Mesenchymal stem cell (in vitro differentiated cells and primary cell): ENCODE measurements at regions not wholly inside any gene's neighbourhood (a gene's known extent, or its start where the extent isn't known, plus 50 kb on each side); places are given as distances from the start of the nearest gene placed in this dataset.

ENCODE experiments used
- DNase-seq: peaks from one replicate; pipeline ENCODE4 v3.0.0-alpha.2; 2013
- H2AFZ ChIP-seq: one replicate; pipeline ENCODE4 v1.6.1; 2013; ENCODE audit warnings: low read depth, mild to moderate bottlenecking, control low read depth, inconsistent platforms, low read length, moderate library complexity
- H2AK5ac ChIP-seq: 2 replicates; pipeline ENCODE4 v1.6.1; 2013; ENCODE audit warnings: low read length, moderate library complexity, mild to moderate bottlenecking, inconsistent platforms; ENCODE audit not compliant: severe bottlenecking
- H2BK120ac ChIP-seq: one replicate; pipeline ENCODE4 v1.6.1; 2013; ENCODE audit warnings: low read depth, mild to moderate bottlenecking, inconsistent platforms, low read length, moderate library complexity
- H2BK12ac ChIP-seq, 2 experiments: one replicate each; pipeline ENCODE4 v1.6.1; 2013; ENCODE audit warnings: inconsistent platforms in 2 of 2, low read length in 2 of 2, mild to moderate bottlenecking in 2 of 2, moderate library complexity in 2 of 2, control low read depth in 1 of 2
- H2BK15ac ChIP-seq: one replicate; pipeline ENCODE4 v1.6.1; 2013; ENCODE audit warnings: mild to moderate bottlenecking, low read depth, inconsistent platforms; ENCODE audit not compliant: poor library complexity, severe bottlenecking
- H2BK5ac ChIP-seq: 2 replicates; pipeline ENCODE4 v1.6.1; 2013; ENCODE audit warnings: low read depth, mild to moderate bottlenecking, low read length, control low read depth, inconsistent platforms; ENCODE audit not compliant: poor library complexity, severe bottlenecking
- H3K14ac ChIP-seq, 2 experiments: one replicate each; pipeline ENCODE4 v1.6.1; 2013; ENCODE audit warnings: inconsistent platforms in 2 of 2, low read length in 2 of 2, control low read depth in 1 of 2, mild to moderate bottlenecking in 1 of 2, moderate library complexity in 1 of 2
- H3K18ac ChIP-seq, 2 experiments: one replicate each; pipeline ENCODE4 v1.6.1; 2013; ENCODE audit warnings: inconsistent platforms in 2 of 2, low read length in 2 of 2, control low read depth in 1 of 2, low read depth in 1 of 2, mild to moderate bottlenecking in 1 of 2
- H3K23ac ChIP-seq, 2 experiments: one replicate each; pipeline ENCODE4 v1.6.1; 2013; ENCODE audit warnings: inconsistent platforms in 2 of 2, low read length in 2 of 2, mild to moderate bottlenecking in 2 of 2, moderate library complexity in 2 of 2, control low read depth in 1 of 2
- H3K27ac ChIP-seq: 2 replicates; pipeline ENCODE4 v1.5.1; 2013; ENCODE audit warnings: mild to moderate bottlenecking, moderate library complexity, low read length, control low read depth, inconsistent platforms; ENCODE audit not compliant: poor library complexity, severe bottlenecking
- H3K27me3 ChIP-seq, 2 experiments: 2 replicates each; pipeline versions ENCODE4 v1.6.1 to v1.7.0; 2013; ENCODE audit warnings: low read length in 2 of 2, mild to moderate bottlenecking in 2 of 2, moderate library complexity in 2 of 2, control low read depth in 1 of 2, inconsistent platforms in 1 of 2; ENCODE audit not compliant: control insufficient read depth in 1 of 2, insufficient read depth in 1 of 2
- H3K36me3 ChIP-seq, 2 experiments: 2 replicates each; pipeline versions ENCODE4 v1.6.1 to v1.7.0; 2013; ENCODE audit warnings: low read length in 2 of 2, control low read depth in 1 of 2, inconsistent platforms in 1 of 2, low read depth in 1 of 2, mild to moderate bottlenecking in 1 of 2; ENCODE audit not compliant: insufficient read depth in 2 of 2, control insufficient read depth in 1 of 2
- H3K4ac ChIP-seq, 2 experiments: one replicate each; pipeline ENCODE4 v1.6.1; 2013; ENCODE audit warnings: inconsistent platforms in 2 of 2, low read length in 2 of 2, mild to moderate bottlenecking in 2 of 2, moderate library complexity in 2 of 2, control low read depth in 1 of 2, low read depth in 1 of 2
- H3K4me1 ChIP-seq: 2 replicates; pipeline ENCODE4 v1.6.1; 2013; ENCODE audit warnings: low read depth, low read length, control low read depth; ENCODE audit not compliant: control insufficient read depth, insufficient read depth
- H3K4me2 ChIP-seq: 2 replicates; pipeline ENCODE4 v1.6.1; 2013; ENCODE audit warnings: low read length, mild to moderate bottlenecking, inconsistent platforms; ENCODE audit not compliant: poor library complexity, severe bottlenecking
- H3K4me3 ChIP-seq, 2 experiments: 2 replicates each; pipeline versions ENCODE4 v1.5.1 to v1.7.0; 2013; ENCODE audit warnings: low read length in 2 of 2, mild to moderate bottlenecking in 2 of 2, control low read depth in 1 of 2, low read depth in 1 of 2; ENCODE audit not compliant: insufficient read depth in 1 of 2
- H3K79me1 ChIP-seq: replicated peaks from 2 replicates; pipeline ENCODE4 v1.6.1; 2013; ENCODE audit warnings: mild to moderate bottlenecking, control low read depth, low read length, inconsistent platforms; ENCODE audit not compliant: poor library complexity, severe bottlenecking
- H3K9ac ChIP-seq: 2 replicates; pipeline ENCODE4 v1.7.0; 2013; ENCODE audit warnings: mild to moderate bottlenecking, low read length, moderate library complexity
- H3K9me3 ChIP-seq: 2 replicates; pipeline ENCODE4 v1.7.0; 2013; ENCODE audit warnings: mild to moderate bottlenecking, low read length; ENCODE audit not compliant: control insufficient read depth
- H4K8ac ChIP-seq: one replicate; pipeline ENCODE4 v1.6.1; 2013; ENCODE audit warnings: inconsistent platforms, mild to moderate bottlenecking, low read length, moderate library complexity
- H4K91ac ChIP-seq: one replicate; pipeline ENCODE4 v1.6.1; 2013; ENCODE audit warnings: mild to moderate bottlenecking, low read length, inconsistent platforms
- WGBS: methylation state at CpG from one replicate; pipeline ENCODE4 v1.1.7; 2013; ENCODE audit warnings: mixed read lengths; 5-methylcytosine and 5-hydroxymethylcytosine counted together

DNA sequence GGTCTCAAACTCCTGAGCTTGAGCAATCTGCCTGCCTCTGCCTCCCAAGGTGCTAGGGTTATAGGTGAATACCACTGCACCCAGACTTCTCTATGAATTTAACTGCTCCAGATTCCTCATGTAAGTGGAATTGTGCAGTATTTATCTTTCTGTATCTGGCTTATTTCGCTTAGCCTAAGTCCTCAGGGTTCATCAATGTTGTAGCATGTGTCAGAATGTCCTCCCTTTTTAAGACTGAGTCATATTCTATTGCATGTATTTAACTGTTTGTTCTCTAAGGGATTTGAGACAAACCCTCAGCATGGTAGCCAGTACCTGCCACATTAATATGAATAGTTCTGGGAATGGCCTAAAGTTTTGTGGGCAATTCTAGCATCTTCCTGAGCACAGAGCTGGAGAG lies 53.9 kb upstream of the TUT7 start:
- Histone ChIP-seq H3K23ac (no peak overlapping the region), H2BK15ac (no peak overlapping the region), H3K27ac (no peak overlapping the region), H3K9me3 (no peaks in the 10 kb centered on the region), H2AK5ac (no peak overlapping the region), H3K14ac (no peak overlapping the region), H3K9ac (peak overlapping the region; percentile 8), H3K4me2 (no peak overlapping the region), H3K36me3 (no peaks in the 10 kb centered on the region), H4K91ac (no peak overlapping the region), H3K79me1 (no peaks in the 10 kb centered on the region), H2BK12ac (no peak overlapping the region), H2BK120ac (no peak overlapping the region), H2BK5ac (no peak overlapping the region), H3K4ac (no peak overlapping the region), H3K4me3 (no peak overlapping the region), H3K27me3 (no peaks in the 10 kb centered on the region), H3K18ac (no peak overlapping the region), H2AFZ (no peak overlapping the region), H3K4me1 (peaks cover 10% of the 10 kb centered on the region), H4K8ac (no peak overlapping the region)
- WGBS, result 40% methylated on average over 1 of the region's 1 CpG
- peak; percentile 30 for DNase-seq

- Histone ChIP-seq H3K18ac (peak overlapping the region; percentile 66 to 85), H2AFZ (no peak overlapping the region), H3K4ac (peak overlapping the region; percentile 3 to 82), H3K27me3 (no peaks in the 10 kb centered on the region), H2BK12ac (peak overlapping the region; percentile 77 to 86), H3K4me2 (no peak overlapping the region), H2BK5ac (no peak overlapping the region), H4K91ac (peak overlapping the region; percentile 67), H4K8ac (peak overlapping the region; percentile 87), H2BK120ac (no peak overlapping the region), H2BK15ac (no peak overlapping the region), H3K27ac (peak overlapping the region; percentile 16), H3K4me3 (no peak overlapping the region), H3K36me3 (no peaks in the 10 kb centered on the region), H3K23ac (peak overlapping the region in 1 of 2 experiments; percentile 47), H2AK5ac (no peak overlapping the region), H3K14ac (no peak overlapping the region), H3K4me1 (peaks cover 10% of the 10 kb centered on the region), H3K9ac (peak overlapping the region; percentile 67), H3K79me1 (no peaks in the 10 kb centered on the region), H3K9me3 (no peaks in the 10 kb centered on the region)
- peak; percentile 58 for DNase-seq
- 56% methylated on average over 3 of the region's 3 CpGs for WGBS
Measured at GRCh38 chr9:86407022-86407421, 52.8 kb upstream of the TUT7 start.

DNA sequence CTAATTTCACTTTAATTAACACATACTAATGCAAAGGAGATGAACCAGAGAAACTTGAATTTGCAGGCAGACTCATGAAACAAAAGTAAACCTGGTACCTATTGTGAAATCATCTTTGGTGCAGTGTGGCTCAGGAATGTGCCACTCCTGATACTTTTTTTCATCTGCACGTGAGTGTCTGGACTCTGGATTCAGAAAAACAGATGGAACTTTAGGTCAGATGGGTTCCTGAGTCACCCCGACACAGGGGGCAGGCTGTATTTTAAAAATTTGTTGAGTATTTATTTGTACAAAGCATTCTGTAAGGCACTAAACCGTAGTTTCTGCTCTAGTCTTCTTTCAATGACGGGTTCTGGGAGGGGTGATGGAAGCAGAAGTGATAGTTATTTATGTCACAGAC lies 52.2 kb upstream of the TUT7 start:
- Histone ChIP-seq H4K8ac (no peak overlapping the region), H2BK120ac (no peak overlapping the region), H3K79me1 (no peaks in the 10 kb centered on the region), H3K18ac (no peak overlapping the region), H3K23ac (no peak overlapping the region), H2BK12ac (peak overlapping the region in 1 of 2 experiments; percentile 18), H2AK5ac (no peak overlapping the region), H2AFZ (no peak overlapping the region), H3K9me3 (no peaks in the 10 kb centered on the region), H3K4me1 (peaks cover 10% of the 10 kb centered on the region), H2BK5ac (peak overlapping the region; percentile 47), H2BK15ac (no peak overlapping the region), H3K27ac (peak overlapping the region; percentile 88), H3K14ac (no peak overlapping the region), H3K4me2 (peak overlapping the region; percentile 21), H3K4ac (peak overlapping the region in 1 of 2 experiments; percentile 45), H4K91ac (no peak overlapping the region), H3K36me3 (no peaks in the 10 kb centered on the region), H3K27me3 (no peaks in the 10 kb centered on the region), H3K9ac (peak overlapping the region; percentile 67), H3K4me3 (peak overlapping the region in 1 of 2 experiments; percentile 55)
- DNase-seq, result peak; percentile 68
- 18% methylated on average over 4 of the region's 4 CpGs for WGBS

- peak overlapping the region; percentile 21 for H3K4me2 ChIP-seq
- peaks cover 10% of the 10 kb centered on the region for H3K4me1 ChIP-seq
- H3K4ac ChIP-seq, result no peak overlapping the region
- no peaks in the 10 kb centered on the region for H3K9me3 ChIP-seq
- 1% methylated on average over 3 of the region's 4 CpGs for WGBS
- H4K91ac ChIP-seq, result no peak overlapping the region
- peak overlapping the region; percentile 88 for H3K27ac ChIP-seq
- H3K14ac ChIP-seq, result no peak overlapping the region
- H2BK15ac ChIP-seq, result no peak overlapping the region
- peak; percentile 89 for DNase-seq
- H3K27me3 ChIP-seq, result no peaks in the 10 kb centered on the region
- H2AK5ac ChIP-seq, result no peak overlapping the region
- H3K4me3 ChIP-seq, result peak overlapping the region in 1 of 2 experiments; percentile 55
- H3K23ac ChIP-seq, result no peak overlapping the region
- no peak overlapping the region for H2AFZ ChIP-seq
- no peak overlapping the region for H2BK120ac ChIP-seq
- H3K36me3 ChIP-seq, result no peaks in the 10 kb centered on the region
- peak overlapping the region; percentile 67 for H3K9ac ChIP-seq
- no peak overlapping the region for H4K8ac ChIP-seq
- H3K18ac ChIP-seq, result no peak overlapping the region
- no peaks in the 10 kb centered on the region for H3K79me1 ChIP-seq
- H2BK12ac ChIP-seq, result no peak overlapping the region
- peak overlapping the region; percentile 47 for H2BK5ac ChIP-seq
Measured at GRCh38 chr9:86405926-86406325, 51.7 kb upstream of the TUT7 start.
